SK-N-MC (cell line): ENCODE measurements at regions not wholly inside any gene's neighbourhood (a gene's known extent, or its start where the extent isn't known, plus 50 kb on each side); places are given as distances from the start of the nearest gene placed in this dataset.

ENCODE experiments used
- DNase-seq: peaks from one replicate; pipeline ENCODE4 v3.0.0-alpha.2; 2011; ENCODE audit warnings: low read depth, low spot score
- H3K27ac ChIP-seq: fragments of 200-600 bp; sonication (generic); 2 replicates; pipeline ENCODE4 v1.5.1; 2016; ENCODE audit warnings: mixed run types
- H3K36me3 ChIP-seq: fragments of 200-600 bp; sonication (generic); 2 replicates; pipeline ENCODE4 v1.6.1; 2017; ENCODE audit warnings: antibody characterized with exemption, low read length, mixed read lengths; ENCODE audit not compliant: insufficient read depth
- H3K4me3 ChIP-seq: fragments of 200-600 bp; sonication (generic); 2 replicates; pipeline ENCODE4 v1.5.1; 2016
- H3K9ac ChIP-seq: fragments of 200-600 bp; sonication (generic); 2 replicates; pipeline ENCODE4 v1.8.0; 2017; ENCODE audit warnings: mixed run types, mixed read lengths; ENCODE audit not compliant: insufficient read length
- H3K9me3 ChIP-seq: fragments of 200-600 bp; sonication (generic); 2 replicates; pipeline ENCODE4 v1.6.1; 2017; ENCODE audit warnings: low read depth, mild to moderate bottlenecking, antibody characterized with exemption, low read length, moderate library complexity, mixed read lengths
- EZH2 ChIP-seq: fragments of 200-600 bp; sonication (generic); IDR thresholded peaks from one replicate; pipeline ENCODE4 v1.6.1; 2017; ENCODE audit warnings: antibody characterized with exemption
- FOXP2 ChIP-seq: optimal IDR thresholded peaks from 2 replicates; pipeline ENCODE3; 2011; ENCODE audit warnings: mild to moderate bottlenecking, moderate library complexity; ENCODE audit not compliant: insufficient read depth; ENCODE audit errors: extremely low read length, control extremely low read depth
- POLR2AphosphoS5 ChIP-seq: IDR thresholded peaks from 2 replicates; pipeline ENCODE4 v1.6.1; 2012; ENCODE audit warnings: mild to moderate bottlenecking, low read depth, low read length, borderline replicate concordance

- TF ChIP-seq POLR2AphosphoS5: no peak
- no peak for TF ChIP-seq FOXP2
- no peak for TF ChIP-seq EZH2
- no peak overlapping the region for H3K9ac ChIP-seq
- H3K9me3 ChIP-seq: no peaks in the 10 kb centered on the region
- DNase-seq: no peak
- no peak overlapping the region for H3K4me3 ChIP-seq
- H3K27ac ChIP-seq: no peak overlapping the region
- H3K36me3 ChIP-seq: no peaks in the 10 kb centered on the region
Observed at GRCh38 chr13:50527188-50527587, 316.3 kb downstream of the DLEU7 start.

- DNase-seq: no peak
- no peak overlapping the region for H3K9ac ChIP-seq
- no peak for TF ChIP-seq POLR2AphosphoS5
- no peak for TF ChIP-seq FOXP2
- no peak for TF ChIP-seq EZH2
- no peak overlapping the region for H3K27ac ChIP-seq
- no peak overlapping the region for H3K4me3 ChIP-seq
- H3K9me3 ChIP-seq: no peaks in the 10 kb centered on the region
- no peaks in the 10 kb centered on the region for H3K36me3 ChIP-seq
Observed at GRCh38 chr13:50527612-50528509, 315.6 kb downstream of the DLEU7 start.

GRCh38 chr13:50529154-50529882 is 314.2 kb downstream of the DLEU7 start:
- DNase-seq: no peak
- TF ChIP-seq EZH2 (no peak), POLR2AphosphoS5 (no peak), FOXP2 (no peak)
- no peak overlapping the region for H3K9ac ChIP-seq
- H3K36me3 ChIP-seq: no peaks in the 10 kb centered on the region
- H3K27ac ChIP-seq: peak overlapping the region; percentile 47; the same call in 1 of the 2 replicates
- H3K9me3 ChIP-seq: no peaks in the 10 kb centered on the region
- H3K4me3 ChIP-seq: peak overlapping the region; percentile 23; the same call in 1 of the 2 replicates

GRCh38 chr13:50531917-50532899 is 311.3 kb downstream of the DLEU7 start:
- Histone ChIP-seq H3K4me3 (no peak overlapping the region), H3K27ac (no peak overlapping the region), H3K36me3 (no peaks in the 10 kb centered on the region), H3K9ac (no peak overlapping the region), H3K9me3 (no peaks in the 10 kb centered on the region; the same call in 1 of the 2 replicates)
- no peak for DNase-seq
- TF ChIP-seq POLR2AphosphoS5 (no peak), FOXP2 (no peak), EZH2 (no peak)

GRCh38 chr13:50535050-50535449 is 308.4 kb downstream of the DLEU7 start:
- Histone ChIP-seq H3K36me3 (no peaks in the 10 kb centered on the region), H3K9me3 (no peaks in the 10 kb centered on the region; the same call in 1 of the 2 replicates), H3K4me3 (no peak overlapping the region), H3K9ac (no peak overlapping the region), H3K27ac (no peak overlapping the region)
- DNase-seq: no peak
- no peak for TF ChIP-seq FOXP2
- TF ChIP-seq EZH2: no peak
- TF ChIP-seq POLR2AphosphoS5: no peak

GRCh38 chr13:50537029-50537428 is 306.5 kb downstream of the DLEU7 start:
- Histone ChIP-seq H3K27ac (no peak overlapping the region), H3K4me3 (no peak overlapping the region), H3K9me3 (no peaks in the 10 kb centered on the region; the same call in 1 of the 2 replicates), H3K36me3 (no peaks in the 10 kb centered on the region), H3K9ac (no peak overlapping the region)
- no peak for TF ChIP-seq POLR2AphosphoS5
- TF ChIP-seq FOXP2: no peak
- TF ChIP-seq EZH2: no peak
- DNase-seq: no peak

- H3K27ac ChIP-seq: no peak overlapping the region
- H3K9me3 ChIP-seq: no peaks in the 10 kb centered on the region; the same call in 1 of the 2 replicates
- no peak for DNase-seq
- H3K4me3 ChIP-seq: no peak overlapping the region
- H3K36me3 ChIP-seq: no peaks in the 10 kb centered on the region
- no peak overlapping the region for H3K9ac ChIP-seq
- TF ChIP-seq POLR2AphosphoS5: no peak
- no peak for TF ChIP-seq EZH2
- TF ChIP-seq FOXP2: no peak
Observed at GRCh38 chr13:50539791-50540530, 303.5 kb downstream of the DLEU7 start.
